ENCODE measurements at regions not wholly inside any gene's neighbourhood (a gene's known extent, or its start where the extent isn't known, plus 50 kb on each side); places are given as distances from the start of the nearest gene placed in this dataset.

DNA sequence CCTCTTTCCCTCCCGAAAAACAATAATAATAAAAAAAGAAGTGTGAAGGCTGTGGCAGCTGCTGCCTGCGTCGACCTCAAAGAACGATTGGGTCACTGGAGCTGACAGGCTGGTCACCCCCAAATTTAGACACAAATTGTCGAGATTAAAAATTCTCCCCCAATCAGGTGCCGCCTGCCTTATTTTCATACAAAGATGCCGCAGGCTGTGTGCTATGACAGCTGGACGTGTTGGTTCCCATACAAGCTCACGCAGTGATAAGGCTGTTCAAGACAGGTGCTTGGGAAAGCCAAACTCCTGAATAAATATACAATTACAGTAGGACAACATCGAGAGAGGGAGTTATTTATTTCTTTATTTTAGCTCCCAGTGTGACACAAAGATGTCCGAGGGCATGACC lies 1041.8 kb downstream of the VRK1 start:
- peak; percentile 85 for DNase-seq

DNA sequence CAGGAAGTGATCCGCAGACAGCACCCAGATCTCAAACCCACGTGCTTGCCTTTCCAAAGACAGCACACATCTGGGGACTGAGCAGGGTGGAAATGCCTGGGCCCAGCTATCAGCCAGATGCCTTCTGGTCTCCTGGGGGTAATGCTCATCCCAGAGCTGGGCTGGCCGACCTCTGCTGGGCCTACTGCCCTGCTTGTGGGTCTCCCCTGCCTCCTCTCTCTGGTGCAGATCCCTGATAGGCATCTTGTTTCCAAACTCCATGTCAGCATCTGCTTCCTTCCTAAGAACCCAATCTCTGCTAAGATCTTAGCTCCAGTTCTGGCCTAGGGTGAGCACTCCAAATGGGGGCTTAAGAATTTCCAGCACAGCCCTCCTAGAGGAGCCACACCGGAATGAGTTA lies 1043.0 kb downstream of the VRK1 start:
- no peak for DNase-seq

DNA sequence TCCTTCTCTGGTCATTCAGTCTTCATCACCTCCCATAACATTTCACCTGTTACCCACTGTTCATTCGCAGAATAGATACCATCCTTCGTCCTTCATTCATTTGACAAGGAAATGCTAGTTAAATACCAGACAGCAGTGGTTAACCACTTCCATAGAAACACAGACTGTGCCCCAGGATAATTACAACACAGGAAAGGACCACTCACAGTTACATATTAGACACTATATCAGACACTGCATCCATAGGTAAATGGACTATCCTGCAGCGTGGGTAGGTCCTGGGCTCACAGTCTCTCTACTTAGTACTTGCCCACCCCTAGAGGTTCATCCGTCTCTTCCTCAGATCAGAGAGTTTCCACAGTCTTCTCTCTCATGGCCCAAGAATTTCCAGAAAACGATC lies 1044.6 kb downstream of the VRK1 start:
- no peak for DNase-seq

DNA sequence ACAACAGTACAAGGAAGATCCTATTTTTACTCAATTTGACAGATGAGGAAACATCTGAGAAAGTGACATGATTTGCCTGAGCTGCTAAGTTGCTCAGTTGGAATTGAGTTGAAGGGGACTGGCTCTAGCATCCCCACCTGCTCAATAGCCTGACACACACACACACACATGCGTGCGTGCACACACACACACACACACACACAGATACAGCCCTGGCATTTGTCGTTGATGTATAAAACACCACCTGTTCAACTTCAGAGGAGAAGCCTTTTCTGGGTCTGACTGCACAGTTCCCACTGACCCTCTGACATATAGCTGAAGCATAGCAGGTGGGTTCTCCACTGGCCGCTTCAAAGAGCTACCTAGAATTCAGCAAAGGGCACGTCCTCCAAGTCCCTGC lies 1045.9 kb downstream of the VRK1 start:
- no peak for DNase-seq

DNA sequence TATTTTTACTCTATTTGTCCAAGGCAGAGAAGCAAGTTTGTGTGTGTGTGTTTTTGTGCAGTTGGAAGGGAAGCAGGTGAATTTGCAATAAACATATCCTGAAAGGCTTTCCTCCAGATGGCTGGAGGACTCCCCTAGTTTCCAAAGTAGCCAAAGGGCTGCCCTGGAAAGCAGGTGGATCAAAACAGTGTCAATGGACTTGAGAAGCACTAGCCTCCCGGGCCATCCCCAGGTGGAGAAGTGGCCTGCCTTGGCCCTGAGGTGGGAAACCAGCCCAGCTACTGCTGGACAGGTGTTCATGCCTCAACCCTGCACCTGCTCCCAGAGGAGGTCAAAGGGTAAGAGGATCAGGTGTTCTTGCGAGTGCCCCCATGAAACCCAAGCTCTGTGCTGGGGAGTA lies 1046.9 kb downstream of the VRK1 start:
- no peak for DNase-seq

DNA sequence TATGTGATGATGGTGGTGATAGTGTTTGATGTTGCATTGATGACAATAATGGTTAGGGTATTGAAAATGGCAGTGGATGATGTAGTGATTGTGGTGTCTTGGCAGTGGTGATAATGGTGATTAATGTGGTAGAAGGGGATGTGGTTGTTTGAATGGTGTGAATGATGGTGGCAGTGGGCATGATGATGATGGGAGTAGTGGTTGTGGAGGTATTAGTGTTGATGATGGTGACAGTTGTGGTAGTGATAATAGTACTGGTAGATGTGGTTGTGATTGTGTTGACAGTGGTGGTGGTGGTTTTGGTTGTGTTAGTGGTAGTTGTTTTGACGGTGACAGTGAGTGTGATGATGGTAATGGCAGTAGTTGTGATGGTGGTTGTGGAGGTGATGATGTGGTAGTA lies 1049.0 kb downstream of the VRK1 start:
- DNase-seq, result no peak

DNA sequence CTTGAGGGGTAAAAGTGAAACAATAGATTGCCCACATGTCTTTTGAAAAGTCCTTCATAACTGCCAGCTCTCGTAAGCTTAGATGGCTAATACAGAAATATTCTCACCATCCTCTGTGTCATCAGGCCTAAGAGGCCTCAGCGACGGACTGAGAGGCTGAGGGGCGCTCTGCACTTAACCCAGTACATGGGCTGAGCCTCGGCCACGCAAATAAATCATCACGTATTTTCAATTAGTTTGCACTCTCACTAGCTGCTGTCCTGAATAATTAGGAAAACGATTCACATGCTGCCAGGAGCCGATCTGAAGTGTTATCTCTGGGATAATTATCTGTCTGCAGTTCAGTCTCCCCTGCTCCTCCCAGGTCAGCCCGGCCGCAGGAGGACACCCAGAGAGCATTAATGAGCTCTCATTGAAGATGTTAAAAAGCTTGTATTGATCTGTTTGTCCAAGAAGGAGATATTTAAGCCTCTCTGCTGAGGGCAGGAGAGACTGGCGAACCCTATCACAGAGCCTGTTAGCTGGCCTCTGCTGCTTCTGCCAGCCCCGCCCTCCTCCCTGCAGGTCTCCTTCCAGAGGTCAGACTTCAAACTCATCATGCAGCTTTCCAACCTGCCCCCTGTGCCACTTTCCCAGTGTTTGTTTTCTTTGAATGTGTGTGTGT lies 1051.3 kb downstream of the VRK1 start:
- peak; percentile 67 for DNase-seq

DNA sequence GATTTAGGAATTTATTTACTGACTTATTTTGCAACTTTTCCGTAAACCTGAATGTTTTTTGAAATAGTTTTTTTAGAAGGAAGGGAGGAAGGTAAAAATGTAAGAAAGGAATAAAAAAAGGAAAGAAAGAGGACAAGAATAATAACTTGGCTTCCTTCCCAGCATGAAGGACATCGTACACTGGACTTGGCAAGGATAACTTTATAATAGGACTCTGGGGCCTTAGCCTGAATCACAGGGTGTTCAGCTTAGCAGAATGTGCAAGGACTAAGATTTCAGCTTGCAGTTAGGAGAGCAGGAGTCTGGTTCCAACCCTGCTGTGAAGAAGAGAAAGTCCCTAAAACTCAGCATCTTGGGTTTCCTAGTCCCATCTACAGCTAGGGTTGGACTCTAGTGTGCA lies 1053.3 kb downstream of the VRK1 start:
- no peak for DNase-seq

DNA sequence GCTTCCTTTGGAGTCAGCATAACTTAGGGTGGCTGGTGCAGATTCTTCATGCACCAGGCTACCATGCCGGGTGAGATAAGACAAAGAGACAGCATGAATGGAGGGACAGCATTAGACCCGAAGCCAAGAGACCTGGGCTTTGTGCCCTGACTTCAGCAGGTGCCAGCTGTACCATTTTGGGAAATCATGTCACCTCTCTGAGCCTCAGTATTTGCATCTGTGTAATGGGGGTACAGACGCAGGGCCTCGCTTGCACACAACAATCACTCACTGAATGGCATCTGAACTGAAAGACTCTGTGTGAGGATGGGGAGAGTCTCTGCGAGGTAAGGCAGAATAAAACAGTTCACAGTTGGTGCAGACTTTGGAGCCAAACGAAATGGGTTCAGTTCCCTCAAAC lies 1053.7 kb downstream of the VRK1 start:
- no peak for DNase-seq

DNA sequence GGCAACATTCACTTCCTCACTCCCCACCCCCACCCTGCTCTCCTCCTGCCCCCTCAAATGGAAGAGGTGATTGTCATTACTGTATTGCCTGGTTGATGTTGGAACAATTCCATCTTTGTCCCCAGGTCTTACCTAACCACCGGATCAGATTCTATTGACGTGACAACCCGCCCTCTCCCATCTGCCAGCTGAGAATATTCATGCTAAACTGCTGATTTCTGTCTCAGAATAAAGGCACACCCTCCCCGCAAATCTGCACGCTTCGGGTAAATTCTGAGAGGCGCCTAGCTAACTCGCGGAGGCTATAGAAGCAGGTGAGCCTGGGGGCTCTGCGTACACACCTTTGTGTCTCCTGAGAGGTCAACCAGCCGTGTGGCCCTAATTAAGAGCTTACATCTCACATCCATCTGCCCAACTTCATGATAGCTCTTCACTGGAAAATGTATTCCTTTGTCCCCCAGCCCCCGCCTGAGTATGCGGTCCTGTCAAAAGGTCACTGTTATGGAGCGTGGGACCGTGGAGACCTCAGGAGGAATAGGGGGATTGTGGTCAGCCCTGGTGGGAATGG lies 1054.3 kb downstream of the VRK1 start:
- DNase-seq, result no peak

DNA sequence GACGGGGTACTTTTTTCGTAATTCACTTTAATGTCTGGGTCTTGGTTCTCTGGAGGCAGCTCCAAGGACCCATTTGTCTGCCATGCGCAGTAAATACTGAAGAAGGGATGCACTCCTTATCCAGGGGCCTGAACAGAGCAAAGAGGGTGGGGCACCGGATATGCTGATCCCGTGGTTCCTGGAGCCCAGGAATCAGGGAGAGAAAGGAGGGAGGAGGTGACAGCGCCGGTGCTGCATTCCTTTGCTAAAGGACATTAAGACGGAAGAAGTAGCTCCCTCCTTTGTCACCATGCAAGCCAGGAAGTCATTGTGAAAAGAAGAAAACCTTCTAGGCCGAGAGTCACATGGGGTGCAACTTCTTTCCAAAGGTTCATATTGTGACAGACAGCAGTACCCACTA lies 1057.7 kb downstream of the VRK1 start:
- DNase-seq, result no peak

DNA sequence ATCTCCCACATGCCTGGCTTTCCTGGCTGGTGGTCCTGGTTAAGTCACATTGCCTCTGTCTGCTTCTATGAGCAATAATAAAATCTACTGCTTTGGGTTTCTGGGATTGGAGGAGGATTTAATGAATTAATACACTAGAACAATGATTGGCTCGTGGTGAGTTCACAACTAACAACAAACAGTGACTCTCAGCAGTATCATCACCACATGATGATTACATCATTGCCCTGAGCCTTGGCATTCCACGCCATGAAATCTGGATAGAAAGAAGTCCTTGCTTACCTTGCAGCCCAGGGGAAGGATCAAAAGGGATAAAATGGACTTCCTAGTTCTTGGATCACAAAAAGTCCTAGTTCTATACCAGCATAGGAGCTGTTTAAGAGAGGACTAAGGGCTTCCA lies 1069.0 kb downstream of the VRK1 start:
- no peak for DNase-seq

DNA sequence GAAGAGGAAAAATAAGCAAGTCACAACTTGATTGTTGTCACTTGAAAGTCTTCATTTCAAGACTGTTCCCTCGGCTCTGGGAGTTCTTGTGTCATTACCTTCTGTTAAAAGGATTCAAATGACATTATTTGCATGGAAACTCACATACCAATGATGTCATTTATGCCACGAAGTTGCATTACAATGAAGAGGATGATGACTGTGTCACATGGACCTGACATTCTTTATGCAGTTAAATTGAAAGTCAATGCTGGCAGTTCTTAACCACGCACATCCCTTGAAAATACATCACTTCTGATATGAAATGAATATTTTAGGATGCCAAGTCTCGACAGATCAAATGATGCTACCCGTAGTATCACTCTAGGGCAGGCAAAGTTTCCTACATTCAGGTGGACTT lies 1069.5 kb downstream of the VRK1 start:
- DNase-seq, result no peak

DNA sequence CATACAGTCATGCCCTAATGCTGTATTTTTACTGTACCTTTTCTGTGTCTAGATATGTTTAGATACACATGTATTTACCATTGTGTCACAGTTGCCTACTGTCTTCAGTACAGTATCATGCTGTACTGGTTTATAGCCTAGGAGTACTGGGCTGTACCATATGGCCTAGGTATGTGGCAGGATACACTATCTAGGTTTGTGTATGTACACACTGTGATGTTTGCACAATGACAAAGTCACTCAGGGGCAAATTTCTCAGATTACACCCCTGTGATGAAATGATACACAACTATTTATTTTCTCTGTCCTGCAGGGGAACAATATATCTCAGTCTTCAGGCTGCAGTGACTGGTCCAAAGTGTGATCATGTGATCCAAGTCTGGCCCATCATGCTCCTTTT lies 1076.1 kb downstream of the VRK1 start:
- no peak for DNase-seq

DNA sequence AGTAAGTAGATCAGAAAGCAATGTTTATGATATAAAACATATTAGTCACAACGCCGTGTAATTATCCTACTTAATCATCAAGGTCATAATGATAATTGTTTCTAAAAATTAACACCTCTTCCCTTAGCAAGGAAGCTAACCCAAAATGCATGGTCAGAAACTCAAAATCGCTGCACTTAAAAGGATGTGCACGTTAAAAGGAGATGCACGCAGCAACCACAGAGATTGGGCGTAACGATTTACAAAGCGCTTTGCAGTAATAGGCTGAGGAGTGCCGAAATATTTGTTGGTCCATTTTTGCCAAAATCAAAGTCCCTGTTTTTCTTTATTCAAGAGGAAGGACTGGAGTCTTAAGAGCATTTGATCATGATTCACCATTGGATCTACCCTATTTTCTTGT lies 1077.2 kb downstream of the VRK1 start:
- no peak for DNase-seq

DNA sequence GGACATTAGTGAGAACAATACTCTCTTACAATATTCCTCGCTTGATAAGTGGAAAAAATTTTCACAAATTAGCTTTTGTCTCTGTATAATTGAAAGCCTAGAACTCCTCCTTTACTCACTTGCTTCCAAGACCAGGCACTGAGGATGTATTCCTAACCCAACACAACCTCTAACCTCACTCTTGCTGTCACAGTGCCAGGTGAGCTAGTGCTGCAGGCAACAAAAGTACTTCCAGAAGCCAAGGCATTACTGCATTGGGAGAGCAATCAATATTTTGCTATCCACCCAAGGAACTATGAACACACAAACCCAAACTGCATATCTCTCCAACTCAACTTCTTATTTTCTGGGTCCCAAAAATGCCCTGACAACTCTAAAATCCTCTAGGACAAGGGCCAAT lies 1081.0 kb downstream of the VRK1 start:
- no peak for DNase-seq

DNA sequence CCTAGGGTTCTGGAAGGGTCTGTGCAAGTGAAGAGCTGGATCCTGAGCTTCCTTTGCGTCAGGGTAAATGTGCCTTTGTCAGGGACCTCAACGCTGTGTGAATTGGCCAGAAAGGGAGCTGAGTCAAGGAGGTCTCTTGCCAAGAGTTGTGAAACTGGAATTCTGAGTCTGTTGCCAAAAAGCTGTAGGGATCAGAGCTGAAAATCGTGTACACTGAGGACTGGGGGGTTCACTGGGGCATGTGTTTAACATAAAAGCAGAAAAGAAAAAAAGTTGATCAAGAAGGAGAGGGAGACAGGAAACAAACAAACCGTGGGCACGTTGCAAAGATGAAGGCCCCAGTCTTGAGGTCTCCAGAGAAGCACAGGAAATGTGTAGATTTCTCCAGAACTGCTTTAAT lies 1081.5 kb downstream of the VRK1 start:
- no peak for DNase-seq

DNA sequence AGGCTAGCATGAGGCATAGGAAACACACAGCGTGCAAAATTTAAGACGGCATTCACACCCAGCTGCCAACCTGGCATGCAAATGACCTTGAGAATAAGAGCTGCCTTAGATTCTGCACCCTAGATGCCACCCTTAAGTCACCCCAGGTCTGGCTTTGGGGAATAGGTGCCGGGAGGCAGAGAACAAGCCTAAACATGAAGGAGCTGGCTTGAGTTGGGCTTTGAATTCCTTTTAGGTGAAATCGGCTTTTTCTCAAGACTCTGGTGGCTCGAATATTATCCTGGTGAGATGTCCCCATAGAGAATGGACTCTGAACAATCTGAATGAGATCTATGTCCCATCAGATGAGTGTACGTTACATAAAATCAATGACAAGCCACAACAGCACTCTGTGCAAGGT lies 1090.5 kb downstream of the VRK1 start:
- no peak for DNase-seq

DNA sequence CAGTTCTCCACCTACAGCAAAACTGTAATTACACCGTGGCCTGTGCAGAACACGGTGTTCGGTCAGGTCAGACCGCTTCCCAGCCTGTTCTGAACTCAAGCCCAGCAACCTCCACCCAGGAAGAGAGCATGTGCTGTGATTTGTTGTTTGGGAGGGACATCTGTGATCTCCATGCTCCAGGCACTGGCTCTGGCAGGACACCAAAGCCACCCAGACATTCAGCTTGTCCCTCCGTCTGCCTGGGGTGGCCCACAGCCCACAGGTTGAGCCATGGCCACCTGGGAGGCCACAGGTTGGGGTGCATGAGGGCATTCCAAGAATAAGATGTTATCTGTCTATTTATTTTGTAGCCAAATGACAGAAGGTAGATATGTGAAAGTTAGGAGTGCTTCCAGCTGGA lies 1091.1 kb downstream of the VRK1 start:
- DNase-seq, result no peak

DNA sequence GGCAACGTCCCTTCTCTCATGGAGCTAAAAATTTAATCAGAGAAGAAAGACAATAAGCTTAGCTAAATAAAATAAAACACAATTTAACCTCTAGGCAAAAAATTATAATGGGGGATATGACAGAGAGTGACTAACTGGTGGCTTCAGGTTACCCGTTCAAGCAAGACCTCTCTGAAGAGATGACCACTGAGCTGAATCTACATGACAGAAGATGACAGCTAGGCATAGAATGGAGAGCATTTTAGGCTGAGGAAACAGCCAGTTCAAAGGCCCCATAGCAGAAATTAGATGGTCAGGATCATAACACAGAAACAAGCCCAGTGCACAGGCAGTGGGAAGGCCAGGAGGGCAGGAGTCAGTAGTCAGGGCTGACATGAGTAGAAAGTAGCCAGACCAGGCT lies 1094.3 kb downstream of the VRK1 start:
- no peak for DNase-seq

DNA sequence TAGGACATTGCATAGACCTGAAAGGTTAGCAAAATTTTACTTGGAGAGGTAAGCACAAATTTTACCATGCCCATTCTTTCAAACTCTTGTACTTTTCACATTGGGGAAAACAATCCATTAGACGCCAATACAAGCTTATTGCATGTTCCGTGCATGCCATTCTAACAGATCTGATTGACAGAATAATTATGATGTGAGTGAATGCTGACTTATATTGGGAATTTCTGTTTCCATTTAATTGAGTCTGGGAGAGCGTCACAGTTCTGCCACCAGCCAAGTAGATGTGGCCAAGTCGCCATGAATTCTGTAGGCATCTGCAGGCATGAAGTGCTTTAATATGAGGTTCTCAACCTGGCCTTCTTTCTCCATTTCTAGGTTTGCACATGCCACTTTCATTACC lies 1097.4 kb downstream of the VRK1 start:
- DNase-seq, result no peak

DNA sequence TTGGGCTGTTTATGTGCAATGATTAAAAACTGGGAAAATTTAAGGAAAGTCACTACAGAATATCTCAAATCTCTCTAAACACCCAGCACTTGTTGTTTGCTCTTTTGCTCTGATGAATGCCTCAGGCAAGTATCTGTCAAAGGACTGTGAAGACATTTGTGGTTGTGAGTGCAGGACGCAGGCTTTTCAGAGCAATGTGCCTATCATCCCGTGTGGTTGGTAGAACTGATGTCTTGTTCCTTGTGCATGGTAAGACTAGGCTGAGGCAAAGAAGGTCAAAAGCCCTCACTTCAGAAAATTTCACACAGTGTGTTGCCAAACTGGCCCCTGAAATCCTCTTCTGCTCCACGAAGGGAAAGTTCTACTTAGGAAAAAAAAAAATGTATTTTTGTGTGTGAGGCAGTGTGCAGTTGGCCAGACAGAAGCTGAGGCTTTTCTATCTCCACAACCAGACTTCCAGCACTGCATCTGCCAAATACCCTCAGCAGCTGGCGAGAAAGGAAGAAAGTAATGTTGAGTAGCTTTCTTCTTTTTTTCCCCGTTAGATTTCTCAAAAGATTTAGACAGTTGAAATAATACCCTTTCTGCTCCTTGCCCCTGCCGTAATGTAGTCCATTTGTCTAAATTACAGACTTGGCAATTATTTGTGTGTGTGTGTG lies 1103.1 kb downstream of the VRK1 start:
- DNase-seq, result no peak

DNA sequence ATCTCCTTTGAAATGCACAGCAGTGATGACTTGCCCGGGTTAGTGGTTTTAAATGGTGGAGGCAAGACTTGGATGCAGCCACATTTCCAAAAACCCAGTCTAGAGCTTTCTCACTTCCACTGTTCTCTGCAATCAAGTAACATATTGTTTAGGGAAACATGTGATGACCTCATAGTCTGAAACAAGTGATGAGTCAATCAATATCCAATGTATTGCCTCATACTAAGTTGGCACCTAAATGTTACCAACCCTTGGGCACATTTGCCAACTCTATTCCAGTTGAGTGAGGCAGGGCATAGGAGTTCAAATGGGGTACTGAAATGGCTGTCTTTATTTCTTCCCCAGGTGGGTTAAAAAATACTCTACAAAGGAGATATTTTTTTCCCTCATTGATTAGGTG lies 1105.4 kb downstream of the VRK1 start:
- no peak for DNase-seq

DNA sequence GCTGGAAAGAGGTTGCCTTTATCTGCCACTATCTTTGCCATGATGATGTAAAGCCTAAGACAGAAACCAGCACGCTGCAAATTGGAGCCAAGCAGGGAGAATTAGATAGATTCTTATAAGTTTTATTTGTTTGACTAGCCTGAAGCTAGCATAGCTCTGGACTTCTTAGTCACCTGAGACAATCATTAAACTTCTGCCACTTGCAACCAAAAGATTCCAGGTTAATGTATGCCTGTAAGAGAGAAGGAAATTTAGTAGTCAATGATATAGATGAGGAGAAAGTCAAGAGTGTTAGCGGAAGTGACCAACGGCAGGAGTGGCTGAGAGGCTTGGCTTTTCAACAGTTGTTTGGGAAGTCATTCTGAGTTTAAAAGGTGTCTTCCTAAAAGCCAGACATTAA lies 1106.6 kb downstream of the VRK1 start:
- DNase-seq, result no peak

DNA sequence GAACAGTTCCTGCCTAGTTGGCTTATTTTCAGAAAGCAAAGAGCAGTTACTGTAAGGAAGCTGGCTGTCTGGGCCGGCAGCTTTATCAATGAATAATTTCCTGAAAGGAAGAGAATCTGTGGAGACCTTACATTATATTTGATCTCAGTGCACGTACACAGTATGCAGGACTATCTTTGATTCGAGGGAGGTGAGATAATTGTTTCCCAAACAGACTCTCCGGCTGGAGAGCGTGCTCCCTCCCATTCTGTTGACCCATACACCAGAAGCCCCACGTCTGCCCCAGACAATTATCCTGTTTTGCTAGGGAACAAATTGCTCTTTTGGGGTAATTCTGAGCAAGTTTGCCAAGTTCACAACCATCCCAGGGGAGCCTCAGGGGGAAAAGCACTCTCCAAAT lies 1115.0 kb downstream of the VRK1 start:
- DNase-seq, result no peak

Measured in NCI-H774 (cell line).